NCI-H2081 treated with DMSO at 0.1 percent for 48 hours (cell line): ENCODE measurements at regions not wholly inside any gene's neighbourhood (a gene's known extent, or its start where the extent isn't known, plus 50 kb on each side); places are given as distances from the start of the nearest gene placed in this dataset.

ENCODE experiments used
- DNase-seq: peaks from one replicate; lab custom pipeline; 2025; lab: John Stamatoyannopoulos, UW

DNA sequence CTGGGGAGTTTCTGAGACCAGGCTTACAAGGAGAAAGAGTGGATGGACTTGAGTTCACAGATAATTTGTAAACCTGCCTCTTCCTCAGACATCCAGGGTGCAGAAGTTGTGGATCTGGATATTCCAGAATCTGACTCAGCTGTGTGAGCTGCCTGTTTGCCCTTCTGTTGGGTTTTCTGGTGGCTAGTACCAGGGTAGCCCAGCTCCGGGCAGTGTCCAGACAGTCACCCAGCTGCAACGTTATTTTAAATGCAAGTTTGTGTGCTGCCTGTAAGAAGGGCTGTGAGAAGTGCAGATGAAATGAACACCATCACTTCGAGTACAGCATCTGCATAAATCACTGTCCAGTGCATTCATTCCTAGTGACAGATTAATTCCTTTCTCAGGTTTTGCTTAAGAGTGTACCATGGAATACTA is 1053.0 kb downstream of the TUSC7 start:
- no peak for DNase-seq

- DNase-seq = no peak
These were observed 1054.0 kb downstream of the TUSC7 start for GRCh38 chr3:117763561-117763960.

DNA sequence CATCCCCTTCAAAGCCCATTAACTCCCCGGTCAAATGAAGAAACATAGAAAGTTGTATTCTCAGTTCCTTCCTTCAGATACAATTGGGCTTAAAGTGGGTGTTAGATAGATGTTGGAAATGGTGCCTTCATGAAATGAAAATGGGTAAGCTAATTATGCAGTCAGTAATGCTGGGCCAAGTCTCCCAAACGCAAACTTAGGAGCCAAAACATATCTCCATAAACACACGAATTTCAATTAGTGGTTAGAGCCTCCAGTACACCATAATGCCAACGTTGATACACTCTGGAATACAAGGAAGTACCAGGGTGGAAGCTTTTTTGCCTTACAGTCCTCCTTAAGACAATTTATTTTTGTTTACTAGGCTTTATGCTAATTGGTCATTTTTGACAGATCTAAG is 1059.0 kb downstream of the TUSC7 start:
- DNase-seq = no peak

- DNase-seq = no peak
These were observed 1064.6 kb downstream of the TUSC7 start for GRCh38 chr3:117774130-117774529.

GRCh38 chr3:117786349-117786748 is 1076.8 kb downstream of the TUSC7 start:
- no peak for DNase-seq

- DNase-seq = no peak
These were observed 1078.5 kb downstream of the TUSC7 start for GRCh38 chr3:117788061-117788460.

GRCh38 chr3:117788506-117788905 is 1078.9 kb downstream of the TUSC7 start:
- DNase-seq = no peak

GRCh38 chr3:117790235-117790987 is 1080.8 kb downstream of the TUSC7 start:
- DNase-seq = no peak

DNA sequence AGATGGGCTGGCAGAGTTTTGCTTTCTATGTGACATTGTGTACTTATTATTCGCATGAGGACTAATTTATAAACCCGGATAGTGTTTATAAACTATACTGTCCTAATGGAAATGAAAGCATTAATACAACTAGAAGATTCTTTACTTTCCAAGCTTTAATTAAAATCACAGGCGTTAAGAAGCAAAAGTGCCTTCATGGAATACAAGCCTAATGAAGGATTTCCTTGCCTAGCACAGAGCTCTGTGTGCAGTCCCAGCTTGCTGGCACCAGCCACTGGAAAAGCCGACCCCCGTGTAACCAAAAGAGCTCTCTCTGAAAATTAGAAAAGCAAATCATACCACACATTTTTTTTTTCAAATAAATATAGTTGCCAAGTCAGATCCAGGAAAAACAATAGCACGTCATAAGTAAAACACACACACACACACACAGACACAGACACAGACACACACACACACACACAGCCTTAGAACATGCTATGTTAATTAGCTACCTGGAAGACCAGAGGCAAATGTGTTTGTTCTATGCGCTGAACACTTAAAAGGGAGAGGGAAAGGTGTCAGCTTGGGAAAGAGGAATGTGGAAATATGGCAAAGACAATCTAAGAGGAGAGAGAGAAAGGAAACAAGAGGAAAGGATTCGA is 1084.2 kb downstream of the TUSC7 start:
- no peak for DNase-seq

DNA sequence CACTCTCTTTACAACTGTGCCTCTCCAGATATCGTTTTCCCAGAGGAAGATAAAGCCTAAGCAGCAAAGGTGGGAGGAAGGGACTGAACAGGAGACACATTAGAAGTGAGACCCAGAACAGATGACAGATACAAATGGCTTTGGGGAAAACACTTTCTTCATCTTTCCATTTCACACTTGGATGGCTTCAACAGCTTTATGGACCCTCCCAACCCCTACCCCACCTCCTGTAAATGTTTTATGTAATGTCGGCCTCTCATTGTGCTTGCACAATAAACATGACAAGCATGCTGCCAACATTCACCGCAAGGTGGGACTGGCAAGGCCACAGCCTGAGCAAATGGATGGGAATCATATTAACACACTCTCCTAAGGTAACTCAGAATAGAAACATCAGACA is 1088.6 kb downstream of the TUSC7 start:
- DNase-seq = no peak

DNA sequence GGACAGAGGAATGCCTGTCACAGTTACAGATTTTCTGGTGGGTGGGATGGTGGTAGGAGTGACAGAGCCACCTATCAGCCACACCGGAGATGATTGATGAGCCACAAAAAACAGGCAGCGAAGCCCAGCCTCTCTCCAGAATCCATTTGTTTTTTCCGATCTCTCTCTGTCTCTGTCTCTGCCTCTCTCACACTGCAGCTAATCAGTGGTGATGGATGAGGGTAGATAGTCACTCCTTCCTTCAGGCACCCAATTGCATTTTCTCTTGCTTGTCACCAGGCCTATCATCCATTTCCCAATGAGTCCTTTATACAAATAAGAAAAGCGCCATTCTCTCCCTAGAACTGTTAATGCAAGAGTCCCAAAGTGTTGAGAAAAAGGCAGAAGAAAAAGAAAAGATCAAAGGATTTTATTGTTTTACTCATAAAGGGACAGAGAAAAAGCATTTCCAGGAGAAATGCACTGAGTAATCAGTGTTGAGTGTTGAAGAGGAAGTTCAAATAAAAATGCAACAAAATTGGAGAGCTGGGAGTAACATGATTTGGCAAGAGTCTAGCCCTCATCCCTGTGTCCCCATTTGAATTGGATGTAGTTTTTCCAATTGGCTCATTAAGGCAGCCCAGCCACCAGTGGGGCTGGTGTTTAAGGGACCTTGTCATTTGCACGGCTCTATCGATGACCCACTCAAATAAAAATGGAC is 1089.3 kb downstream of the TUSC7 start:
- no peak for DNase-seq

GRCh38 chr3:117799387-117799735 is 1089.8 kb downstream of the TUSC7 start:
- DNase-seq = no peak

GRCh38 chr3:117801912-117802239 is 1092.3 kb downstream of the TUSC7 start:
- DNase-seq = no peak

DNA sequence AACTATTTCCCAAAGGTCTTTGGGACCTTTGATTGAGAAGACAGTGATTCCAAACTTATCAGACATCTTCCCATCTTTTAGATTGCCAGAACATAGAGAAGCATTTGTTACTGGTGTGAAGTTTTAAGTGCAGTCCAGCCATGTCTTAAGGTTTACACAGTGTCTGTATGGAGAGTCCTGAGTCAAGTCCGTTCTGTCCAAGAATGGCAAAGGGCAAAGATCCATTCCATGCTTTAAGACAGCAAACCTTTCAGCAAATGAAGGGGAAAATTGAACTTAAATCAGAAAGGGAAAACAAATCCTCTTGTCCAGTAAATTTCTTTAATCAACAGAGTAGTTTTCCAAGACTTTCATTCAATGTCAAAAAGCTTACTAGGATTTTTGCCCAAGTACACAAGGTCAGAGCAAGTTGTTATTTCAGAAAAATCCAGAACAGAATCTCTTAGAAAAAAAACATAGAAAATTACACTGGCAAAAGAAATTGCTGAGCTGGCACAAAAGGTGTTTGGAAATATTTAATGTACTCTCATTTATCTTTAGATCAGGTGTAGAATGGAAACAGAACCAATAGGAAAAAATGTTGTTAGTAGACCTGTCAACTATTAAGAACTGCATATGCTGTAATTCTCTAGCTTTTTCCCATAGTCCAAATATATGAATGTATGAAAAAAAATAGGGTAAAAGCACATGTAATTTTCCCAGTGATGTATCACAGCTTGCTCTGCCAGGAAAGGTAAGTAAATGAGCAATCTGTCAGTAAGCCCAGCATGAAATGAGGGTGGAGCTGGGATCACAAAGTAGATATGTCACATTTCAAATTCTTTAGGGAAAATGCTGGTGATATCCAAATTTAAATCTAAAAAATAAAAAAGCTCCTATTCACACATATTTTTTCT is 1099.9 kb downstream of the TUSC7 start:
- no peak for DNase-seq

GRCh38 chr3:117811786-117812185 is 1102.2 kb downstream of the TUSC7 start:
- no peak for DNase-seq

DNA sequence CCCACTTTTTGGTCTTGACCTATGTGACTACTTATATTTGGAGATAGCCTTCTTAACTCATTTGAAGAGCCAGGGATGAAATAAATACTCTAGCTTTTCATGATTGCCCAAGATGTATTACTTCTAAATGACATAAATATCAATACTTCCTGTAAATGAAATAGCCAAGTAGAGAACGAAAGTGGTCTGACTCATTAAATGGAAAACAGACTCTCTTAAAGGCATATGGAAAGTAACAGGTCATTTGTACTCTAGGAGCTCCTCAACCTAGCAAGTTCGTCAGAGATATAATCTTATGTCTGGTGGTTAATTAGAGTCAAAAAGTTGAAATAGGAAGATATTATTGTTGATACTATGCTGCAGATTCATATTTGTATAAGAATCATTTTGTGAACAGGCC is 1105.4 kb downstream of the TUSC7 start:
- no peak for DNase-seq

DNA sequence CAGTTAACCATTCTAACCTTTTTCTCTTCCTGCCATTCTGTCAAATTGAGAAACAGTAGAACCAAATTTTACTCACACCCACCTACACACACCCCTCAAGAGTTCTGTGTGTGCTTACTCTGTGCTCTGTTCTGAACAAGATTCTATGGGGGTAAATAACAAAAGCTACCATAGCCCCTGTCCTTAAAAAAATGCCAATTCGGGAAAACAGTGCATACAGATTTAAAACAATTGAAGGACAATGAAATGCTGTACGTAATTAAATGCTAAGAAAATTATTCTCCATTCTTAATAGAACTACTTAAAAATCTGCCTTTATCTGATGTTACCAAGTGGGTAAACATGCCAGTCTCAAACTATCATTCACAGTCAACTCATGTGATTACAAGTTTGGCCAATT is 1107.5 kb downstream of the TUSC7 start:
- DNase-seq = no peak

GRCh38 chr3:117818592-117818991 is 1109.0 kb downstream of the TUSC7 start:
- DNase-seq = no peak

DNA sequence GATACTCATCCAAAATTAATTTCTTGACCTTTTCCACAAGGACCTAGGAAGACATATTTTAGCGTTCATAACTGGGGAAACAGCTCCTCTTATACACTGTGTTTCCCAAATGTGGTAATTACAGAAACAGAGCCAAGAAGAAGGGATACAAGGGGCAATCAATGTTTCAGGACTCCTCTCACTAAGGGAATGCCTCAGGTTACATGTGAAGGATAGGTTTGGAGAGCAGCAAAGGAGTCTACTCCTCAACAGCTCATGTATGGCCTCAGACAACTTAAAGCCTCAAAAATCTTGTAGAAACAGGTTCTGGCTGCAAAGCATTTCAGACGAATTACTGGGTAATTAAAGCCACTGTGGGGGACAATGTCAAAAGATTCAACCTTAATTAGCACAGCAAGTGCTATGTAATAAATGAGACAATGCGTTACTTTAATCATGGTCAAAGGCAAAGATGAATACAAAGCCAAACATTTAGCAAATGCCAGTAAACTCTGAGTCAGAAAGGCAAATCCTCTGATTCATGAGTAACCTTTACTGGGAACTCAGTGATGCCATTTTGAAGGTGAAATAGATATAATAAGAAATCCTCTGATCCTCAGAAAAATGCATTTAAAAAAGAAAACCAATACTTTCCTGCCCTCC is 1111.2 kb downstream of the TUSC7 start:
- DNase-seq = no peak

GRCh38 chr3:117822416-117822815 is 1112.8 kb downstream of the TUSC7 start:
- no peak for DNase-seq

DNA sequence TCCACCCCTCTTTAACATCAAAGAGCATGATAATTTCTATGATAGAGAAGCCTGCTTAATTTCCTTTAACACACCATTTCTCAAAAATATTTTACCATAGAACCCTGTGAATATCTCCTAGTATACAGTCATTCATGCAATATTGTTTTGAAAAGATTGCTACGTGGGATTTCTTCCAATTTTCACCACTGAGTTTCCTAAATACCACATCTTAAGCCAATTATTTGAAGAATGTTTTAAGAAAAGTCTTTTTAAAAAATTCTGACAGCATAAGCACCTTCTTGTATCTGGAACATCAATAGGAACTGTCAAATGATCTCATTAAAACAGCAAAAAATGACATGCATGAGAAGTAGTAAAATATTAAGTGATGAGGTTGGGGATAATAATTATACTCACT is 1126.7 kb downstream of the TUSC7 start:
- no peak for DNase-seq

GRCh38 chr3:117837391-117837790 is 1127.8 kb downstream of the TUSC7 start:
- no peak for DNase-seq
